Uterus (tissue), 2 donors: ENCODE measurements at regions not wholly inside any gene's neighbourhood (a gene's known extent, or its start where the extent isn't known, plus 50 kb on each side); places are given as distances from the start of the nearest gene placed in this dataset.

Source experiments
- CTCF ChIP-seq, 4 experiments: fragments of 200-600 bp in 2 of 4; fragments of 450-650 bp in 2 of 4; sonication (generic) in 2 of 4; IDR thresholded peaks; one replicate each; pipeline ENCODE4 v1.5.1; 2016 to 2019; ENCODE audit warnings: antibody characterized with exemption in 4 of 4, mild to moderate bottlenecking in 2 of 4, moderate library complexity in 1 of 4
- POLR2A ChIP-seq, 2 donors: fragments of 450-650 bp; IDR thresholded peaks; one replicate each; pipeline ENCODE4 v1.6.1; 2016; ENCODE audit warnings: antibody characterized with exemption in 2 of 2, mild to moderate bottlenecking in 1 of 2, moderate library complexity in 1 of 2

GRCh38 chr19:27796073-27796472 lies 1416.9 kb downstream of the UQCRFS1 start:
- no peak for TF ChIP-seq POLR2A (IDR thresholded peaks at IDR 0.05)
- no peak for TF ChIP-seq CTCF (IDR thresholded peaks at IDR 0.05)
